ENCODE measurements at regions not wholly inside any gene's neighbourhood (a gene's known extent, or its start where the extent isn't known, plus 50 kb on each side); places are given as distances from the start of the nearest gene placed in this dataset.

- TF ChIP-seq CTCF (IDR thresholded peaks at IDR 0.05) (no peak), POLR2A (IDR thresholded peaks at IDR 0.05) (no peak)
Observed at GRCh38 chr2:234626566-234627130, 129.8 kb upstream of the ARL4C start.
